GM19351 (cell line): ENCODE measurements at regions not wholly inside any gene's neighbourhood (a gene's known extent, or its start where the extent isn't known, plus 50 kb on each side); places are given as distances from the start of the nearest gene placed in this dataset.

Experiments
- ATAC-seq: cut with Tn5 transposase; IDR thresholded peaks from one replicate; pipeline ENCODE4 v1.9.1; 2021; ENCODE audit warnings: mild to moderate bottlenecking, moderate library complexity; ENCODE audit not compliant: unreplicated experiment

DNA sequence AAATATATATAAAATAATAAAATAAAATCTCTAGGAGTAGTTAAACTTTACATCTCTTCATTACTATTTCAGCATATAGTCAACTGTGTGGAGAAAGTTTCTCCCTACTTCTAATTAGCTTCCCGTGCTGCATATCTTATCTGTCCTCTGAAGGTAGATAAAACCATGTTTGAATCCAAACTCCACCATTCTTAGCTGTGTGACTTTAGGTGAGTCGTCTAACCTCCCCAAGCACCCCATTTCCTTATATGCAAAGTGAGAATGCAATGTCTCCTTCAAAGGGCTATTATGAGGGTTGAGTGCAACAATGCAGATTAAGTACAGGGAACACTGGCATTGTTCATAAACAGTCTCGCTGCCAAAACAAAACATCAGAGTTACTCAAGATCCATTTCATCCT lies 80.8 kb upstream of the DRD2 start:
- no peak for ATAC-seq

DNA sequence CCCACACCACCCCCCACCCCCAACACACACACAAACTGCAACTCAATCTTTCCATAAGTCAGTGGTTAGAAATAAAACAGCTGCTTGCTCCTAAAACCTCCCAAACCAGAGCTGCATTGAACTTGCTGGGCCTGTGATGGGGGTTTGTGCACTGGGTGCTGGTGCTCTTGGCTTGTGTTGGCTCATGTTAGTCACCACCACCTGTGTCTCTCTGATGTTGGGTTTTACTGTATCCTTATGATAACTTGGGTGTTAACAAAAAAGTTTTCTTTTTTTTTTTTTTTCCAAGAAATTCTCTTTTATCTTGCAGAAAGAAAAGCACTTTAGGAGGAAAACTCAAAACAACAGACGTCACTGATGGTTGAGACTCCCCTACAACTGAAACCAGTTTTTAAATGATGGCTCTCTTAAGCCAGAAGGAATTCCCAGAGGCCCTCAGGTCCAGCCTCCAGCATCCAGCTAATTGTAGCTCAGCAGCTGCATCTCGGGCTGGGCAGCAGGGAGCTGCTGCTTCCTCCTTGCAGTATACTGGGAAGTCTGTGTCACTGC lies 79.9 kb upstream of the DRD2 start:
- ATAC-seq: no peak

DNA sequence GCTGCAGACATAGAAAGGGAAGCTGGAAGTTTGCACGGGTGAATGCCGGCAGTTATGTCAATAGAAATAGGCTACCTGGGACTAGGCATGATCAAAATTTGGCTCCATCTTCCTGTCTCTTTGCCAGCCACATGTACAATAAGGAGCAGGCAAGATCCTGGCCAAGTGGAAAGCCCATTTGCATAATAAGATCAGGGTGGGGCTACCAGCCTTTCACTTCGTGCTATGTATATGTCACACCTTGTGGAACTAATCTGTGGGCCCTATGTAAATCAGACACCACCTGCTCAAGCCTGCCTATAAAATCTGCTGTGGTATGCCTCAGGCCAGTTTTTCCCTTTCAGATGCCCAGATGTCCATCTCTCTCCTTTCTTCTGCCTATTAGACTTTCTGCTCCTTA lies 79.3 kb upstream of the DRD2 start:
- ATAC-seq: no peak

GRCh38 chr11:113553915-113554314 lies 78.7 kb upstream of the DRD2 start:
- no peak for ATAC-seq

DNA sequence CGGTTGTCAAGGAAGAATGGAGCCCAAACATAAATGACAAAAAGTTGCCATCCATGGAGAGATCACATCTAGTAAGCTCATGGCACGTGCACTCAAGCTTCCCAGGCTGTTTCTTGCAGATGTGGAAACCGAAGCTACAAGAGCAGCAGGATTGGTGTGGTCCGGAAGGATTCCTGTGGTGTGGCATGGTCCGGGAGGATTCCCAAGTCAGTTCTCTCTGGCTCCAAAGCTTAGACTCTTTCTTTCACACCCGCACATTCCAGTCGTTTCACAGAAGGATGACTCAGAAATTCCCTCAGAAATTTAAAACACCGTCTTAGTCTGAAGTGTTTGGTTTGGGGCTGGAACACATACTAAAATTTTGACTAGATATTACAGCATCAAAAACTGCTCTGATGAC lies 78.0 kb upstream of the DRD2 start:
- ATAC-seq: no peak

DNA sequence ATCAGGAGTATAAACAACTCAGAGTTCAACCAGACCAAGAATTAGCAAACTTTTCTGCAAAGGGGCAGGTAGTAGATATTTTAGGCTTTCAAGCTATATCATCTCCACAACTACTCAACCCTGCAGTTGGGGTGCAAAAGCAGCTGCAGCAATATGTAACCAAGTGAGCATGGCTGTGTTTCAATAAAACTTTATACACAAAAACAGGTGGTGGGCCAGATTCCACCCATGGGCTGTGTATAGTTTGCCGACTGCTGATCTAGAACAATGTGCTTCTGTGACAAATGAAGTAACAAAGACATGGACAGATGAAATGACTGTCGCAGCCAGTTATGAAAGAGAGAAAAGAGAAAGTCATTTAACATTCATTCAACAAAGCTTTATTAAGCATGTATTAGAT lies 77.1 kb upstream of the DRD2 start:
- ATAC-seq: no peak

DNA sequence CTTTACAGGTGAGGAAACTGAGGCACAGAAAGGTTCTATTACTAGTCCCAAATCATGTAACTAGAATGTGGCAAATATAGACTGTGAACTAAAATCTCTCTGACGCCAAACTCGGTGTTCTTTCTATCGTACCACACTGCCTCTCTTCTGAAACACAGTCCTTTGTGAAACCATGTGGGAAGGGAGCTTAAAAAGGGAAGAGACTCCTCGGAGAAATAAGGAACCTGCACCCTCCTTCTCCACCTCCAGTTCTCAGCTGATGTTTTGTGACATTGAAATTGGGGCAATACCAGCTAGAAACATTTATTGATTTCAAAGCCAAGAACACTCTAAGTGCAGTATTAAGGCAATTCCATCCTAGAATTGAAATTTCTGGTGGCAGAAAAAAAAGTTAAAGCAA lies 76.4 kb upstream of the DRD2 start:
- no peak for ATAC-seq

GRCh38 chr11:113549611-113550578 lies 74.7 kb upstream of the DRD2 start:
- ATAC-seq: no peak

DNA sequence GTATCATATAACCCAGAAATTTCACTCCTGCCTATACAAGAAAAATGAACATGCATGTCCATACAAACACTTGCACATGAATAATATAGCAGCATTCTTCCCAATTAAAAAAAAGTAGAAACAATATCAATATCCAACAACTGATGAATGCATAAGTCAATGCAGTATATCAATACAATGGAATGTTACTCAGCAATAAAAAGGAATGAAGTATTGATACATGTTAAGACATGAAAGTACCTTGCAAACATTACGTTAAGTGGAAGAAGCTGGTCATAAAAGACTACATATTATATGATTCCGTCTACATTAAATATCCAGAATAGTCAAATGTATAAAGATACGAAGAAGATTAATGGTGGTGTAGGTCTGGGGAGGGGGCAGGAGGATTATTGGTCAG lies 73.9 kb upstream of the DRD2 start:
- no peak for ATAC-seq

GRCh38 chr11:113547739-113548138 lies 72.5 kb upstream of the DRD2 start:
- no peak for ATAC-seq

- ATAC-seq: no peak
Measured at GRCh38 chr11:113546757-113547507, 71.7 kb upstream of the DRD2 start.

DNA sequence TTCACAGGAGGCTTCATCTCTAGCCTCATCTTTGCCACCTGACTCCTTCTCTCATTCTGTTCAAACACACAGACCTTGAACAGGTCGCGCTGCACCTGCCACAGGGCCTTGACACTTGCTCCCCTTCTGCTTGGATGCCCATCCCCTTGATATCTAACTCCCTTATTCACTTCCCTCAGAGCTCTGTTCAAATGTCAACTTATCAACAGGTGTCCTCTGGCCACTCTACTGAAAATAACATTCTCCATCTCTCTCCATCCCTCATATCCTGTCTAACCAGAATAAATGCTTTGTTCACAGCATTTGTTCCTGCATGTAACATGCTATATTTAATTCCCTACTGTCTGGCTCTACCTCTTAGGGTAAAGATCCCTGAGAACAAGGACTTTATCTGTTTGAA lies 67.2 kb upstream of the DRD2 start:
- ATAC-seq: no peak

GRCh38 chr11:113540416-113541330 lies 65.5 kb upstream of the DRD2 start:
- no peak for ATAC-seq

- no peak for ATAC-seq
Measured at GRCh38 chr11:113538451-113539412, 63.5 kb upstream of the DRD2 start.

DNA sequence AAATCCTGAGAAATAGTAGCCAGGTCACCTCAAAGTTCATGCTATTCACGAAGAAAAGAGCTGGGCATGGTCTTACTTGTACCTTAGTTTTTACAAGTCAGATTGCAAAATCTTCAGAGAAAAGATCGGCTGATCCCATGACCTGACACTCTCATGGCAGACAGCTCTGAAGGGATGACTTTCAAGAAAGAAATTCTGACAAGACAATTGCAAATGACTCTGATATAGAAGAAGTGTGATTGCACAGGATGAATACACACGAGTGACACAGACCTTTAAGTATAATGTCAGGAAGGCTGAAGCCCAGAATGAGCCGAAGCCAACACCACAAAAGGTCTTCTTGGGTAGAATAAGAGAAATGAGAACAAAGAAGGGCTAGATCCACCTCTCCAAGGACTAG lies 59.4 kb upstream of the DRD2 start:
- ATAC-seq: no peak

GRCh38 chr11:113533425-113533698 lies 58.2 kb upstream of the DRD2 start:
- ATAC-seq: no peak

DNA sequence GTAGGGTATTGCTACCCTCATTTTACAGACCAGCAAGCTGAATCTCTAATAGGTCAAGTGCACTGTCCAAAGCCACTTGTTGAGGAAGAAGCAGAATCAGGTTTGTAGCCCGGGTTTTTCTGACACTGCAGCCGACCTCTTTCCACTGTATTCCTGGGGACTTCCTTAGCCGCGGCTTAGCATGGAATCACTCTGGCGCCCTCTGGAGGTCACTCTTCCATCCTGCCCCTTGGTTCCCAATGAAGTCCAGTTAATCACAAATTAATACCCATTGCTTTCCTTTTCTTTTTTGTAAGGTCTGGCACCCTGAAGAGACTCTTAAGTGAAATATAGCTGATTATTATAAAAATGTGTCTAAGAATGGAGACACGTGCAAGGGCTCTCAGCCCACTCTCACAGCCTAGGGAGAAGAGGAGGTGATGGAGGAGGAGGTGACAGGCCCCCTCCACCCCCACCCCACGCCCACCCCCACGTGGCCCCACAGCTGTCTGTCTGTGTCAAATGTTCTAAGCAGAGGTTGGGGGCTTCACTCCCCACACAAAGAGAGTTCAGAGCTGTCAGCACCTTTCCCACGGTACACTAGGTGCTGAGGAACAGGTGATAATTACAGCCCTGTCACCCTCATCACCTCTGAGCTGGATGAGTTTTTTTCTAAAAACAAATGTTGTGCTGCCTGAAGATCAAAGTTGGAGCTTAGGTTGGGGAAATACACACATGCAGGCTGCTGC lies 57.7 kb upstream of the DRD2 start:
- ATAC-seq: no peak

- no peak for ATAC-seq
Measured at GRCh38 chr11:113531575-113532451, 56.6 kb upstream of the DRD2 start.
